HEK293 (cell line): ENCODE measurements at regions not wholly inside any gene's neighbourhood (a gene's known extent, or its start where the extent isn't known, plus 50 kb on each side); places are given as distances from the start of the nearest gene placed in this dataset.

Source experiments
- CTCF ChIA-PET: fragments of 350-600 bp; formaldehyde crosslinking; extraction: SDS; loops from one replicate; lab custom pipeline; 2021; ENCODE audit warnings: antibody characterized with exemption; lab: Yijun Ruan, JAX
- POLR2A ChIA-PET: fragments of 300-600 bp; formaldehyde crosslinking; extraction: SDS; loops from one replicate; lab custom pipeline; 2020; ENCODE audit warnings: antibody characterized with exemption, inconsistent platforms; lab: Yijun Ruan, JAX
- H3K27ac ChIP-seq: fragments of 200-500 bp; sonication (Bioruptor generic); 2 replicates; pipeline ENCODE4 v1.5.1; 2014; ENCODE audit warnings: low read depth, low read length, control low read depth, inconsistent platforms; ENCODE audit errors: extremely low read depth
- H3K36me3 ChIP-seq, 2 experiments: fragments of 200-500 bp in 1 of 2; sonication (Bioruptor generic) in 1 of 2; 1 replicate in 1 of 2; 2 replicates in 1 of 2; pipeline ENCODE4 v1.5.1; 2014 to 2017; ENCODE audit warnings: inconsistent platforms in 2 of 2, low read length in 2 of 2; ENCODE audit not compliant: control insufficient read depth in 2 of 2, insufficient read depth in 1 of 2
- H3K4me1 ChIP-seq: fragments of 200-500 bp; sonication (Bioruptor generic); 2 replicates; pipeline ENCODE4 v1.5.1; 2014; ENCODE audit warnings: mild to moderate bottlenecking, low read length, inconsistent platforms; ENCODE audit not compliant: control insufficient read depth, insufficient read depth
- H3K4me3 ChIP-seq: 2 replicates; pipeline ENCODE4 v1.5.1; 2011; ENCODE audit warnings: low read depth, mild to moderate bottlenecking, control low read depth, low read length, moderate library complexity
- H3K9me3 ChIP-seq: fragments of 200-500 bp; sonication (Bioruptor generic); 2 replicates; pipeline ENCODE4 v1.5.1; 2014; ENCODE audit warnings: low read depth, low read length, inconsistent platforms; ENCODE audit not compliant: control insufficient read depth, insufficient read depth
- HIC1 ChIP-seq: fragments of 450-650 bp; formaldehyde crosslinking; IDR thresholded peaks from 2 replicates; pipeline ENCODE4 v1.5.1; 2016; ENCODE audit warnings: missing biosample characterization, missing genetic modification characterization
- HOXA7 ChIP-seq: sonication (generic); formaldehyde crosslinking; IDR thresholded peaks from 2 replicates; pipeline ENCODE4 v1.8.1; 2022; ENCODE audit warnings: missing genetic modification reagents, borderline replicate concordance
- KLF9 ChIP-seq: fragments of 450-650 bp; formaldehyde crosslinking; IDR thresholded peaks from 2 replicates; pipeline ENCODE4 v1.5.1; 2016; ENCODE audit warnings: missing biosample characterization, missing genetic modification characterization, low read depth
- OVOL3 ChIP-seq: fragments of 450-650 bp; formaldehyde crosslinking; IDR thresholded peaks from 2 replicates; pipeline ENCODE4 v1.5.1; 2016; ENCODE audit warnings: missing biosample characterization, missing genetic modification characterization
- PRDM10 ChIP-seq: fragments of 450-650 bp; formaldehyde crosslinking; IDR thresholded peaks from 2 replicates; pipeline ENCODE4 v1.5.1; 2016; ENCODE audit warnings: missing biosample characterization, missing genetic modification characterization
- PRDM6 ChIP-seq: fragments of 450-650 bp; formaldehyde crosslinking; IDR thresholded peaks from 2 replicates; pipeline ENCODE4 v1.5.1; 2017; ENCODE audit warnings: missing biosample characterization, missing genetic modification characterization
- SCRT2 ChIP-seq: fragments of 450-650 bp; formaldehyde crosslinking; IDR thresholded peaks from 2 replicates; pipeline ENCODE4 v1.5.1; 2016; ENCODE audit warnings: missing biosample characterization, missing genetic modification characterization
- ZBTB20 ChIP-seq: fragments of 450-650 bp; formaldehyde crosslinking; IDR thresholded peaks from 2 replicates; pipeline ENCODE4 v1.5.1; 2016; ENCODE audit warnings: missing biosample characterization, missing genetic modification characterization
- ZBTB48 ChIP-seq: fragments of 450-650 bp; formaldehyde crosslinking; IDR thresholded peaks from 2 replicates; pipeline ENCODE4 v1.5.1; 2016; ENCODE audit warnings: missing biosample characterization, missing genetic modification characterization
- ZBTB6 ChIP-seq: fragments of 450-650 bp; formaldehyde crosslinking; IDR thresholded peaks from 2 replicates; pipeline ENCODE4 v1.5.1; 2017; ENCODE audit warnings: missing biosample characterization, missing genetic modification characterization
- ZNF155 ChIP-seq: fragments of 450-650 bp; formaldehyde crosslinking; IDR thresholded peaks from 2 replicates; pipeline ENCODE4 v1.5.1; 2016; ENCODE audit warnings: missing biosample characterization, missing genetic modification characterization
- ZNF23 ChIP-seq: fragments of 450-650 bp; formaldehyde crosslinking; IDR thresholded peaks from 2 replicates; pipeline ENCODE4 v1.5.1; 2016; ENCODE audit warnings: missing biosample characterization, missing genetic modification characterization, borderline replicate concordance
- ZNF404 ChIP-seq: fragments of 450-650 bp; formaldehyde crosslinking; IDR thresholded peaks from 2 replicates; pipeline ENCODE4 v1.5.1; 2017; ENCODE audit warnings: missing biosample characterization, missing genetic modification characterization
- ZNF488 ChIP-seq: fragments of 450-650 bp; formaldehyde crosslinking; IDR thresholded peaks from 2 replicates; pipeline ENCODE4 v1.5.1; 2016; ENCODE audit warnings: missing biosample characterization, missing genetic modification characterization
- ZNF548 ChIP-seq: fragments of 450-650 bp; formaldehyde crosslinking; IDR thresholded peaks from 2 replicates; pipeline ENCODE4 v1.5.1; 2016; ENCODE audit warnings: missing biosample characterization, missing genetic modification characterization
- ZNF600 ChIP-seq: fragments of 450-650 bp; formaldehyde crosslinking; IDR thresholded peaks from 2 replicates; pipeline ENCODE4 v1.5.1; 2016; ENCODE audit warnings: missing biosample characterization, missing genetic modification characterization
- ZNF624 ChIP-seq: fragments of 450-650 bp; formaldehyde crosslinking; IDR thresholded peaks from 2 replicates; pipeline ENCODE4 v1.5.1; 2017; ENCODE audit warnings: missing biosample characterization, missing genetic modification characterization
- ZNF626 ChIP-seq: fragments of 450-650 bp; sonication (Bioruptor Pico); formaldehyde crosslinking; IDR thresholded peaks from 2 replicates; pipeline ENCODE4 v1.5.1; 2018; ENCODE audit warnings: missing biosample characterization, missing genetic modification characterization, inconsistent platforms
- ZNF777 ChIP-seq: fragments of 450-650 bp; formaldehyde crosslinking; IDR thresholded peaks from 2 replicates; pipeline ENCODE4 v1.5.1; 2017; ENCODE audit warnings: missing biosample characterization, missing genetic modification characterization, borderline replicate concordance
- ZSCAN4 ChIP-seq: fragments of 450-650 bp; formaldehyde crosslinking; IDR thresholded peaks from 2 replicates; pipeline ENCODE4 v1.5.1; 2017; ENCODE audit warnings: missing biosample characterization, missing genetic modification characterization

GRCh38 chr1:228870041-228870713, 134.9 kb downstream of the RHOU start:
- Histone ChIP-seq H3K4me1 (peaks cover 25% of the 10 kb centered on the region), H3K9me3 (no peaks in the 10 kb centered on the region), H3K36me3 (no peaks in the 10 kb centered on the region), H3K4me3 (no peak overlapping the region), H3K27ac (no peak overlapping the region)
- TF ChIP-seq ZNF600 (peak; percentile 43; the same call in 1 of the 2 replicates), ZNF626 (tag by site-specific recombination) (no peak)
- CTCF ChIA-PET, result interaction anchor here (0.6 to 1.2 kb wide), 5 partner anchors 12 to 182 kb away, joined by 3 to 5 read pairs (median 3); no protein-coding TSS in a partner anchor
- POLR2A ChIA-PET, result no interaction called here

- ChIA-PET POLR2A (no interaction called here), CTCF (interaction anchor here (0.6 to 1.5 kb wide), 7 partner anchors 9 to 872 kb away, joined by 3 to 9 read pairs (median 5); no protein-coding TSS in a partner anchor)
- H3K27ac ChIP-seq, result no peak overlapping the region
- TF ChIP-seq PRDM10 (no peak), ZNF404 (no peak), ZSCAN4 (tag by site-specific recombination) (no peak), ZNF155 (tag by site-specific recombination) (no peak), ZBTB48 (no peak), HIC1 (tag by site-specific recombination) (no peak), ZNF23 (no peak), ZNF488 (no peak), SCRT2 (no peak), ZBTB6 (tag by site-specific recombination) (no peak), KLF9 (tag by site-specific recombination) (no peak), ZNF777 (no peak), HOXA7 (CRISPR knock-in tag) (no peak), PRDM6 (tag by site-specific recombination) (no peak), ZNF548 (tag by site-specific recombination) (no peak), OVOL3 (tag by site-specific recombination) (no peak), ZNF624 (tag by site-specific recombination) (no peak), ZBTB20 (tag by site-specific recombination) (no peak)
- peaks cover 18% of the 10 kb centered on the region for H3K4me1 ChIP-seq
- no peaks in the 10 kb centered on the region for H3K36me3 ChIP-seq
- H3K4me3 ChIP-seq, result no peak overlapping the region
- no peaks in the 10 kb centered on the region for H3K9me3 ChIP-seq
Observed at GRCh38 chr1:228871314-228872061, 136.2 kb downstream of the RHOU start.
